ENCODE measurements at regions not wholly inside any gene's neighbourhood (a gene's known extent, or its start where the extent isn't known, plus 50 kb on each side); places are given as distances from the start of the nearest gene placed in this dataset.
"Not testable (repeated sequence)": the region's sequence is repeated elsewhere in the genome, so short reads cannot be mapped to it uniquely, and the experiment has no call there.

- H3K4me3 ChIP-seq (ENCODE audit: low read depth, low read length), result no peak overlapping the region
- peak; percentile 14 for DNase-seq (ENCODE audit: low read depth)
- TF ChIP-seq CTCF (IDR thresholded peaks at IDR 0.05; ENCODE audit: insufficient read depth, low read length), result no peak
Observed at GRCh38 chr11:66789097-66789890, 53.9 kb upstream of the RCE1 start.

DNA sequence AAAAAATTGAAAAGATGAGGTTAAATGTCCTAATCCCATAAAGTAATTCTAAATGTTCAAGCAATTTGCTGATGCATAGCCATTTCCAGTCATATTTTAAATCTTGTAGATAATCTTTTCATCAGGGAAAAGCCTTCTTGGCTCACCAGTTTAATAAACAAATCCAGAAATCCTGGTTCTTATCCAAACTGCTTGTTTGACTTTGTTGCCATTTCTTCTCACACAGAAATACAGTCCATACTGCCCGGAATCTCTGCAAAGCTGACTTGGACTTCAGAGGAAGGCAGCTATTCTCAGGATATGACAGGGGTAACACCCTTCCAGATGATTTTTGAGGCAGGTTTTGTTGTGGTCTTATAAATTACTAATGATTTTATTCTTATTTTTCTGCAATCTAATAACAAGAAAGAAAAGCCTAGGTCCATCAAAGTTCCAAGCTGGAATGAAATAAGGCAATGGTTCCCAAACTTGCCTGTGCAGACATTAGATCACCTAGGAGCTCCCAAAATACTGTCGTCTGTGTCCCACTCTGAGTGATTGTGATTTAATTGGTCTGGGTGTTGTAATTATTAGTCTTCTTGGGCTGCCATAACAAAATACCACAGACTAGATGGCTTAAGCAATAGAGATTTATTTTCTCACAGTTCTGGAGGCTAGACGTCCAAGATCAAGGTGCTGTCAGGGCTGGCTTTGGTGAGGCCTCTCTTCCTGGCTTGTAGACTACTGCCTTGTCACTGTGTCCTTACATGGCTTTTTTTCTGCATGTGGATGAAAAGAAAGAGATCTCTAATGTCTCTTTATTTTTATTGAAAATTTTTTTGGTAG lies 55.1 kb upstream of the RCE1 start:
- no peak for TF ChIP-seq CTCF (IDR thresholded peaks at IDR 0.05; ENCODE audit: insufficient read depth, low read length)
- no peak overlapping the region for H3K4me3 ChIP-seq (ENCODE audit: low read depth, low read length)
- peak; percentile 22 for DNase-seq (ENCODE audit: low read depth)

- DNase-seq (ENCODE audit: low read depth), result peak; percentile 57
- H3K4me3 ChIP-seq (ENCODE audit: low read depth, low read length), result no peak overlapping the region
- TF ChIP-seq CTCF (IDR thresholded peaks at IDR 0.05; ENCODE audit: insufficient read depth, low read length), result no peak
Observed at GRCh38 chr11:66784575-66784974, 55.6 kb upstream of the SPTBN2 start.

DNA sequence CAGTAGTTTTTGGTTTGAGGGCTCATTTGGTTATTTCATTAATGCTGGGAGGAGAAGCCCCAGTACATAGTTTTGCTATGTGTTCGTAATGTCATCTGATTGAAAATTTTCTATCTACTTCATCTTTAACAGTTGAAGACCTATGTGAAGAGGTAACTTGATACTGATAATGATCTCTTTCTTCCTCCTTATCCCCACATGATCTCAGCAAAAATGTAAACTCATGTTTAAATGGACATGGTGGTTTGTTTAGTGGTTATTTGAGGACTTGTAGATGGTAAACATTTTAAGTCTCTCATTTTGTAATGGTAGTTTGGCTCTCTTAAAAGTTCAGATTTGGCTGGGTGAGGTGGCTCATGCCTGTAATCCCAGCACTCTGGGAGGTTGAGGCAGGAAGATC lies 53.7 kb upstream of the SPTBN2 start:
- TF ChIP-seq CTCF (IDR thresholded peaks at IDR 0.05; ENCODE audit: insufficient read depth, low read length), result no peak
- DNase-seq (ENCODE audit: low read depth), result no peak

GRCh38 chr11:66779651-66780050 lies 50.6 kb upstream of the SPTBN2 start:
- not testable (repeated sequence) for DNase-seq (ENCODE audit: low read depth); H3K4me3 ChIP-seq (ENCODE audit: low read depth, low read length)

More for the DNA sequence above, 53.7 kb upstream of the SPTBN2 start:
- no peak overlapping the region for H3K4me3 ChIP-seq (ENCODE audit: low read depth, low read length)
